AG04449 (cell line): ENCODE measurements at regions not wholly inside any gene's neighbourhood (a gene's known extent, or its start where the extent isn't known, plus 50 kb on each side); places are given as distances from the start of the nearest gene placed in this dataset.

Source experiments
- CTCF ChIA-PET: fragments of 350-600 bp; formaldehyde crosslinking; extraction: SDS; loops from one replicate; lab custom pipeline; 2021; ENCODE audit warnings: antibody characterized with exemption; lab: Yijun Ruan, JAX
- POLR2A ChIA-PET: fragments of 400-600, 350-600 bp; formaldehyde crosslinking; extraction: SDS; loops from one replicate; lab custom pipeline; 2020; ENCODE audit warnings: antibody characterized with exemption, inconsistent platforms; lab: Yijun Ruan, JAX
- DNase-seq: peaks from one replicate; pipeline ENCODE4 v3.0.0-alpha.2; 2010; ENCODE audit warnings: low read depth, low spot score
- H3K4me3 ChIP-seq: 2 replicates; pipeline ENCODE4 v1.5.1; 2011; ENCODE audit warnings: low read depth, mild to moderate bottlenecking, control low read depth, low read length
- CTCF ChIP-seq: IDR thresholded peaks from one replicate; pipeline ENCODE4 v1.5.1; 2011; ENCODE audit warnings: mild to moderate bottlenecking, moderate library complexity, low read length, control low read depth, inconsistent platforms; ENCODE audit not compliant: insufficient read depth; ENCODE audit errors: missing control alignments

GRCh38 chr6:115575285-115575684 lies 485.4 kb downstream of the FRK start:
- CTCF ChIA-PET: no interaction called here
- POLR2A ChIA-PET: no interaction called here
- DNase-seq: no peak
- TF ChIP-seq CTCF: no peak
- H3K4me3 ChIP-seq: no peak overlapping the region

GRCh38 chr6:115573861-115574260 lies 486.8 kb downstream of the FRK start:
- ChIA-PET CTCF (no interaction called here), POLR2A (no interaction called here)
- no peak for TF ChIP-seq CTCF
- H3K4me3 ChIP-seq: no peak overlapping the region
- no peak for DNase-seq

GRCh38 chr6:115570331-115570730 lies 490.4 kb downstream of the FRK start:
- no peak overlapping the region for H3K4me3 ChIP-seq
- no peak for TF ChIP-seq CTCF
- ChIA-PET CTCF (no interaction called here), POLR2A (no interaction called here)
- no peak for DNase-seq

DNA sequence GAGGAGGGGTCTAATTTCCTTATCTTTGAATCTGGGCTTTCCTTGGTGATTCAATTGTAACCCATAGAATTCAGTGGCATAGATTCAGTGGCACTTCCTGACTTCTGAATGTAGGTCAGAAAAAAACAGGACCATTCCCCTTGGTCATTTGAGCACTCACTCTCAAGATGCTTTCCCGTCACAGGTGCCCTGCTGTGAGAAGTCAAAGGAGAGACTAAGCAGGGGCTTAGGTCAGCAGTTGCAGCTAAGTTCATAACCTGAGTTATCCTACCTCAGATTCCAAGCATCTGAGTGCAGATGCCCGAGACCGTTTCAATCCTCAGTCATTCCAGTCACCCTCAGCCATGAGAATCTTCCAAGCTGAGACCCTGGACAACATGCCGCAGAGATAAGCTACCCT lies 506.6 kb downstream of the FRK start:
- no peak for TF ChIP-seq CTCF
- no peak for DNase-seq
- H3K4me3 ChIP-seq: no peak overlapping the region
- ChIA-PET POLR2A (no interaction called here), CTCF (no interaction called here)

GRCh38 chr6:115551527-115551926 lies 509.2 kb downstream of the FRK start:
- CTCF ChIA-PET: no interaction called here
- POLR2A ChIA-PET: no interaction called here

GRCh38 chr6:115545672-115545986 lies 515.1 kb downstream of the FRK start:
- no peak for TF ChIP-seq CTCF
- ChIA-PET POLR2A (no interaction called here), CTCF (no interaction called here)
- DNase-seq: no peak
- H3K4me3 ChIP-seq: no peak overlapping the region

More at GRCh38 chr6:115551527-115551926, 509.2 kb downstream of the FRK start:
- DNase-seq: no peak
- H3K4me3 ChIP-seq: no peak overlapping the region
- no peak for TF ChIP-seq CTCF
